ENCODE measurements at regions not wholly inside any gene's neighbourhood (a gene's known extent, or its start where the extent isn't known, plus 50 kb on each side); places are given as distances from the start of the nearest gene placed in this dataset.
"Not testable (repeated sequence)": the region's sequence is repeated elsewhere in the genome, so short reads cannot be mapped to it uniquely, and the experiment has no call there.

GRCh38 chr2:242045596-242046144, 176.1 kb downstream of the RTP5 start:
- DNase-seq (ENCODE audit: low read depth in 1 of 2, low spot score in 2 of 2); H2BK20ac ChIP-seq (ENCODE audit: low read length); H3K79me1 ChIP-seq (ENCODE audit: low read depth, low read length); H2AK5ac ChIP-seq (ENCODE audit: low read depth, low read length); H3K9ac ChIP-seq (replicated peaks in 1 of 4; ENCODE audit: extremely low read depth in 1 of 4, low read depth in 3 of 4, low read length in 3 of 4); CTCF ChIA-PET (ENCODE audit: partially characterized antibody); H3K9me3 ChIP-seq (ENCODE audit: insufficient read depth in 2 of 2, low read depth in 1 of 2, low read length in 1 of 2); POLR2A ChIA-PET (ENCODE audit: partially characterized antibody); H3K14ac ChIP-seq (ENCODE audit: insufficient read length); H3K23ac ChIP-seq (ENCODE audit: insufficient read length); H3K79me2 ChIP-seq (ENCODE audit: control insufficient read depth in 1 of 2, insufficient read depth in 2 of 2, low read length in 2 of 2); H3K4ac ChIP-seq (replicated peaks; ENCODE audit: insufficient read length, low read depth, low read length); H4K91ac ChIP-seq (replicated peaks; ENCODE audit: insufficient read length, low read length); H3K18ac ChIP-seq (ENCODE audit: extremely low read depth, low read length); H3K4me2 ChIP-seq (ENCODE audit: insufficient read depth in 1 of 2, low read depth in 2 of 2, low read length in 2 of 2); H3K56ac ChIP-seq (replicated peaks; ENCODE audit: insufficient read length, low read depth, low read length); FAIRE-seq; H2BK5ac ChIP-seq (ENCODE audit: low read depth, low read length); H4K8ac ChIP-seq (ENCODE audit: extremely low read depth, insufficient read depth, low read length); H2BK120ac ChIP-seq (replicated peaks; ENCODE audit: low read depth, low read length); H3K4me1 ChIP-seq (replicated peaks in 1 of 4; ENCODE audit: control insufficient read depth in 3 of 4, insufficient read depth in 4 of 4, low read length in 3 of 4); H3K4me3 ChIP-seq (ENCODE audit: extremely low read depth in 1 of 4, insufficient read depth in 2 of 4, low read depth in 3 of 4, low read length in 4 of 4); H4K5ac ChIP-seq (ENCODE audit: insufficient read length, low read depth, low read length); H2BK15ac ChIP-seq (ENCODE audit: low read length); H3K27ac ChIP-seq (ENCODE audit: low read depth, low read length); H4K20me1 ChIP-seq (replicated peaks in 1 of 2; ENCODE audit: control insufficient read depth in 1 of 2, insufficient read depth in 2 of 2, low read length in 2 of 2); H2AFZ ChIP-seq (ENCODE audit: low read length); H3K23me2 ChIP-seq (ENCODE audit: low read depth, low read length); H3K36me3 ChIP-seq (ENCODE audit: control insufficient read depth in 2 of 4, insufficient read depth in 4 of 4, low read length in 3 of 4); H2BK12ac ChIP-seq (ENCODE audit: low read depth, low read length): not testable (repeated sequence)
- H3K27me3 ChIP-seq (replicated peaks in 1 of 4; ENCODE audit: control insufficient read depth in 3 of 4, extremely low read depth in 1 of 4, insufficient read depth in 3 of 4, low read length in 3 of 4), result peaks cover 38 to 91% (median 75%) of the 10 kb centered on the region in 4 experiments
- WGBS, 2 experiments (ENCODE audit: extremely low coverage in 1 of 2, insufficient coverage in 1 of 2, insufficient read length in 1 of 2, insufficient replicate concordance in 2 of 2, low coverage in 1 of 2, low lambda C conversion rate in 2 of 2, missing lambda C conversion rate in 1 of 2), result 94% methylated on average over 16 of the region's 25 CpGs; no CpG with 5 or more reads in 1 of the 2 experiments

All from H1 (cell line).